BLaER1 treated with 17β-estradiol and CSF1 and Interleukin-3, amounts not matched to agents 10 nM and 100 nM (cell line): ENCODE measurements at regions not wholly inside any gene's neighbourhood (a gene's known extent, or its start where the extent isn't known, plus 50 kb on each side); places are given as distances from the start of the nearest gene placed in this dataset.

Experiments
- H3K27ac ChIP-seq, 11 experiments: shearing (Covaris generic); formaldehyde crosslinking; 2 replicates each; pipeline ENCODE4 v1.8.1; 2022
- H3K27me3 ChIP-seq, 11 experiments: shearing (Covaris generic); formaldehyde crosslinking; 2 replicates each; pipeline ENCODE4 v1.8.1; 2022
- H3K36me3 ChIP-seq, 11 experiments: shearing (Covaris generic); formaldehyde crosslinking; 2 replicates each; pipeline ENCODE4 v1.8.1; 2022
- H3K4me1 ChIP-seq, 10 experiments: shearing (Covaris generic); formaldehyde crosslinking; 2 replicates each; pipeline ENCODE4 v1.8.1; 2022
- H3K4me2 ChIP-seq, 11 experiments: shearing (Covaris generic); formaldehyde crosslinking; 2 replicates each; pipeline ENCODE4 v1.8.1; 2022
- H3K4me3 ChIP-seq, 10 experiments: shearing (Covaris generic); formaldehyde crosslinking; 2 replicates each; pipeline ENCODE4 v1.8.1; 2022
- H3K9ac ChIP-seq, 11 experiments: shearing (Covaris generic); formaldehyde crosslinking; 2 replicates each; pipeline ENCODE4 v1.8.1; 2022
- H3K9me3 ChIP-seq, 11 experiments: shearing (Covaris generic); formaldehyde crosslinking; replicated peaks in 1 of 11; 2 replicates each; pipeline ENCODE4 v1.8.1; 2022
- H4K20me1 ChIP-seq, 11 experiments: shearing (Covaris generic); formaldehyde crosslinking; 2 replicates each; pipeline ENCODE4 v1.8.1; 2022
- Cebpa-rat ChIP-seq, 11 experiments: shearing (Covaris generic); IDR thresholded peaks; 2 replicates each; pipeline ENCODE4 v1.8.1; 2022

GRCh38 chr7:19202599-19202998 is 57.4 kb upstream of the FERD3L start:
- no peak for TF ChIP-seq Cebpa-rat (IDR thresholded peaks at IDR 0.05)
- no peak overlapping the region for H3K9ac ChIP-seq
- no peaks in the 10 kb centered on the region for H3K4me1 ChIP-seq
- H3K27ac ChIP-seq = no peak overlapping the region
- H3K36me3 ChIP-seq = no peaks in the 10 kb centered on the region
- H4K20me1 ChIP-seq = no peaks in the 10 kb centered on the region
- H3K9me3 ChIP-seq = no peaks in the 10 kb centered on the region
- no peak overlapping the region for H3K4me3 ChIP-seq
- H3K27me3 ChIP-seq = no peaks in the 10 kb centered on the region
- H3K4me2 ChIP-seq = no peak overlapping the region
